GM23338 (cell line): ENCODE measurements at regions not wholly inside any gene's neighbourhood (a gene's known extent, or its start where the extent isn't known, plus 50 kb on each side); places are given as distances from the start of the nearest gene placed in this dataset.

Experiments used
- ATAC-seq: fragments of 200-7000 bp; cut with Tn5 transposase; 3 replicates; pipeline ENCODE4 v1.9.1; 2020
- DNase-seq: peaks from one replicate; pipeline ENCODE4 v3.0.0-alpha.2; 2015; ENCODE audit warnings: low spot score
- H2AFZ ChIP-seq: fragments of 200-600 bp; sonication (generic); 2 replicates; pipeline ENCODE4 v1.8.0; 2016; ENCODE audit warnings: antibody characterized with exemption, mild to moderate bottlenecking, moderate library complexity
- H3F3A ChIP-seq: fragments of 200-600 bp; sonication (generic); replicated peaks from 2 replicates; pipeline ENCODE4 v1.8.0; 2017; ENCODE audit warnings: antibody characterized with exemption, mixed run types, low read depth
- H3K27ac ChIP-seq: fragments of 200-600 bp; sonication (generic); 2 replicates; pipeline ENCODE4 v1.6.1; 2016; ENCODE audit warnings: low read depth
- H3K27me3 ChIP-seq: fragments of 200-600 bp; sonication (generic); 2 replicates; pipeline ENCODE4 v1.8.0; 2016; ENCODE audit warnings: mild to moderate bottlenecking, mixed run types, moderate library complexity; ENCODE audit not compliant: insufficient read depth
- H3K36me3 ChIP-seq: fragments of 200-600 bp; sonication (generic); 2 replicates; pipeline ENCODE4 v1.8.0; 2016; ENCODE audit warnings: mild to moderate bottlenecking; ENCODE audit not compliant: insufficient read depth
- H3K4me1 ChIP-seq: fragments of 200-600 bp; sonication (generic); 2 replicates; pipeline ENCODE4 v1.8.0; 2016; ENCODE audit warnings: mild to moderate bottlenecking, moderate library complexity; ENCODE audit not compliant: insufficient read depth
- H3K4me2 ChIP-seq: fragments of 200-600 bp; sonication (generic); 2 replicates; pipeline ENCODE4 v1.7.1; 2017; ENCODE audit warnings: mixed run types
- H3K4me3 ChIP-seq: fragments of 200-600 bp; sonication (generic); 2 replicates; pipeline ENCODE4 v1.6.1; 2016; ENCODE audit warnings: mixed run types
- H3K79me2 ChIP-seq: fragments of 200-600 bp; sonication (generic); replicated peaks from 2 replicates; pipeline ENCODE4 v1.8.0; 2017; ENCODE audit warnings: mild to moderate bottlenecking; ENCODE audit not compliant: insufficient read depth
- H3K9me2 ChIP-seq: fragments of 200-600 bp; sonication (generic); 2 replicates; pipeline ENCODE4 v1.8.0; 2017; ENCODE audit not compliant: insufficient read depth
- H4K20me1 ChIP-seq: fragments of 200-600 bp; sonication (generic); replicated peaks from 2 replicates; pipeline ENCODE4 v1.8.0; 2017; ENCODE audit warnings: mild to moderate bottlenecking; ENCODE audit not compliant: insufficient read depth
- H3K27ac Mint-ChIP-seq: 2 replicates; pipeline ENCODE4 v1.8.0; 2020; ENCODE audit warnings: inconsistent platforms, mild to moderate bottlenecking, moderate library complexity, mixed read lengths
- H3K27me3 Mint-ChIP-seq: 3 replicates; pipeline ENCODE4 v1.8.0; 2022; ENCODE audit warnings: low read depth, mild to moderate bottlenecking, moderate library complexity, mixed read lengths, inconsistent platforms; ENCODE audit not compliant: insufficient read depth, poor library complexity
- H3K36me3 Mint-ChIP-seq: 3 replicates; pipeline ENCODE4 v1.8.0; 2021; ENCODE audit warnings: low read depth, mild to moderate bottlenecking, inconsistent platforms, moderate library complexity, mixed read lengths
- H3K4me1 Mint-ChIP-seq: 3 replicates; pipeline ENCODE4 v1.8.0; 2020; ENCODE audit warnings: mild to moderate bottlenecking, inconsistent platforms, mixed read lengths
- H3K4me3 Mint-ChIP-seq: 3 replicates; pipeline ENCODE4 v1.8.0; 2021; ENCODE audit warnings: moderate library complexity, mild to moderate bottlenecking, inconsistent platforms, mixed read lengths
- H3K9me3 Mint-ChIP-seq: 3 replicates; pipeline ENCODE4 v1.8.0; 2020; ENCODE audit warnings: moderate library complexity, mild to moderate bottlenecking, inconsistent platforms, mixed read lengths
- CTCF ChIP-seq, 2 experiments: fragments of 200-600 bp in 1 of 2; sonication (generic) in 1 of 2; conservative IDR thresholded peaks; 2 replicates each; pipeline versions ENCODE4 v1.5.1 to v1.6.1; 2016 to 2017; ENCODE audit warnings: antibody characterized with exemption in 2 of 2, low read depth in 2 of 2, mild to moderate bottlenecking in 2 of 2, moderate library complexity in 1 of 2
- EZH2phosphoT487 ChIP-seq: fragments of 200-600 bp; sonication (generic); IDR thresholded peaks from one replicate; pipeline ENCODE4 v1.8.1; 2018; ENCODE audit warnings: antibody characterized with exemption; ENCODE audit not compliant: unreplicated experiment
- JUNB ChIP-seq: IDR thresholded peaks from one replicate; pipeline ENCODE4 v1.6.1; 2016; ENCODE audit warnings: antibody characterized with exemption; ENCODE audit not compliant: unreplicated experiment
- NANOG ChIP-seq: IDR thresholded peaks from 2 replicates; pipeline ENCODE4 v1.6.1; 2016; ENCODE audit warnings: antibody characterized with exemption, borderline replicate concordance
- REST ChIP-seq: IDR thresholded peaks from one replicate; pipeline ENCODE4 v1.6.1; 2018; ENCODE audit warnings: antibody characterized with exemption; ENCODE audit not compliant: unreplicated experiment
- ZNF462 ChIP-seq: fragments of 250-450 bp; sonication (Bioruptor Pico); IDR thresholded peaks from 2 replicates; pipeline ENCODE4 v1.5.0; 2020; ENCODE audit warnings: mild to moderate bottlenecking, moderate library complexity

- TF ChIP-seq REST (no peak), CTCF (conservative IDR thresholded peaks at IDR 0.05; ENCODE audit: low read depth in 2 of 2) (peak; percentile 35 to 47)
- Mint-ChIP-seq H3K27me3 (peaks cover 3% of the 10 kb centered on the region), H3K36me3 (no peaks in the 10 kb centered on the region), H3K27ac (no peak overlapping the region), H3K4me3 (no peak overlapping the region), H3K9me3 (no peaks in the 10 kb centered on the region), H3K4me1 (peaks cover 3% of the 10 kb centered on the region)
- Histone ChIP-seq H3K27ac (no peak overlapping the region), H3F3A (no peaks in the 10 kb centered on the region), H3K27me3 (no peaks in the 10 kb centered on the region), H3K4me3 (no peak overlapping the region), H3K4me1 (no peaks in the 10 kb centered on the region), H2AFZ (peak overlapping the region; percentile 93), H3K9me2 (0 out of 2 replicates have a peak, but pooled peaks cover 7% of the 10 kb centered on the region), H4K20me1 (no peaks in the 10 kb centered on the region), H3K79me2 (no peaks in the 10 kb centered on the region), H3K36me3 (no peaks in the 10 kb centered on the region), H3K4me2 (no peak overlapping the region)
- ATAC-seq (no peak), DNase-seq (peak; percentile 22)
Measured at GRCh38 chr5:99763021-99763774, 772.0 kb upstream of the FAM174A start.

- Histone ChIP-seq H4K20me1 (no peaks in the 10 kb centered on the region), H3K79me2 (no peaks in the 10 kb centered on the region), H3F3A (no peaks in the 10 kb centered on the region), H3K36me3 (no peaks in the 10 kb centered on the region; the same call in 1 of the 2 replicates), H3K4me2 (no peak overlapping the region), H3K4me1 (no peaks in the 10 kb centered on the region), H3K9me2 (no peaks in the 10 kb centered on the region), H3K27me3 (no peaks in the 10 kb centered on the region), H3K4me3 (no peak overlapping the region), H2AFZ (no peak overlapping the region), H3K27ac (no peak overlapping the region)
- Mint-ChIP-seq H3K9me3 (peaks cover 10% of the 10 kb centered on the region; the same call in 2 of the 3 replicates), H3K27me3 (no peaks in the 10 kb centered on the region), H3K36me3 (no peaks in the 10 kb centered on the region; the same call in 2 of the 3 replicates), H3K27ac (no peak overlapping the region), H3K4me3 (no peak overlapping the region), H3K4me1 (no peaks in the 10 kb centered on the region)
- peak; percentile 5 for DNase-seq
- TF ChIP-seq CTCF (conservative IDR thresholded peaks at IDR 0.05; ENCODE audit: low read depth in 2 of 2) (no peak), ZNF462 (no peak), JUNB (no peak), NANOG (no peak), EZH2phosphoT487 (no peak)
- no peak for ATAC-seq
Measured at GRCh38 chr5:99747342-99747741, 787.8 kb upstream of the FAM174A start.
